ENCODE measurements at regions not wholly inside any gene's neighbourhood (a gene's known extent, or its start where the extent isn't known, plus 50 kb on each side); places are given as distances from the start of the nearest gene placed in this dataset.

- TF ChIP-seq, protein P1, sequence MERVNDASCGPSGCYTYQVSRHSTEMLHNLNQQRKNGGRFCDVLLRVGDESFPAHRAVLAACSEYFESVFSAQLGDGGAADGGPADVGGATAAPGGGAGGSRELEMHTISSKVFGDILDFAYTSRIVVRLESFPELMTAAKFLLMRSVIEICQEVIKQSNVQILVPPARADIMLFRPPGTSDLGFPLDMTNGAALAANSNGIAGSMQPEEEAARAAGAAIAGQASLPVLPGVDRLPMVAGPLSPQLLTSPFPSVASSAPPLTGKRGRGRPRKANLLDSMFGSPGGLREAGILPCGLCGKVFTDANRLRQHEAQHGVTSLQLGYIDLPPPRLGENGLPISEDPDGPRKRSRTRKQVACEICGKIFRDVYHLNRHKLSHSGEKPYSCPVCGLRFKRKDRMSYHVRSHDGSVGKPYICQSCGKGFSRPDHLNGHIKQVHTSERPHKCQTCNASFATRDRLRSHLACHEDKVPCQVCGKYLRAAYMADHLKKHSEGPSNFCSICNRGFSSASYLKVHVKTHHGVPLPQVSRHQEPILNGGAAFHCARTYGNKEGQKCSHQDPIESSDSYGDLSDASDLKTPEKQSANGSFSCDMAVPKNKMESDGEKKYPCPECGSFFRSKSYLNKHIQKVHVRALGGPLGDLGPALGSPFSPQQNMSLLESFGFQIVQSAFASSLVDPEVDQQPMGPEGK (CRISPR knock-in tag; IDR thresholded peaks at IDR 0.05; ENCODE audit: borderline replicate concordance), result no peak
These were observed 113.4 kb downstream of the RTP5 start (continued) for GRCh38 chr2:241982706-241983570.

DNA sequence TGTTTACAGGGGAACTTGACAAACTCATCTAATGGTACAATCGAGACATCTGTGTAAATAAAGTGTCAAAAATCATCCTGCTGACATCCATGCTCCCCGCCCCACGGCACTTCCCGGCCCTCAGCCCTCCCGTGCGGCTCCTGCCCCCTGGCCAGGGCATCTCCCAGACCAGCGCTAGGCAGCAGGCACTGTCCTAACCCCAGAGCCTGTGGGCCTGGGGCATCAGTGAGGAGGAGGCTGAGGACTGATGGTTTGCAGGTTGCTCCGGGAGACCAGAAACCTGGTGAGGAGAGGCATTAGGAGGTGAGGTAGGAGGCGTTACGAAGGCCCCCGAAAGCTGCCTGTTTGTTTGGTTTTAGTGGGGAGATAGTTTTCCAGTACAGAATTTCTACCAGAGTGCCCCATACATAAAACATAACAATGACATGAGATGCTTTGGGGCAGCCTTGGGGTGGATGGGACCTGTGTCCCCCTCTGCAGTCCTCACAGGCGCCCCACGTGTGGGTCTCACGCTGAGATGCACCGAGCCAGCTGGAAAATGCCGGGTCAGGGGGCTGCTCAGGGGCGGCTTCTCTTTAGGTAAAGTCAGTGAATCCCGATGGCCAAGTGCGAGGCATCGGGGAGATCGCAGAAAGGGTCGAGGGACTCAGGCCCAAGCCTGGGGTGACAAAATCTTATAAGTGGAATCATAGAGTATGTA, 114.2 kb downstream of the RTP5 start:
- ATAC-seq, result no peak
- no peak for TF ChIP-seq ZFP3 (CRISPR knock-in tag; IDR thresholded peaks at IDR 0.05)
- no peak for TF ChIP-seq BACH2 (CRISPR knock-in tag; IDR thresholded peaks at IDR 0.05; ENCODE audit: borderline replicate concordance)
- no peak for TF ChIP-seq CSRNP3 (CRISPR knock-in tag; IDR thresholded peaks at IDR 0.05)
- no peak for TF ChIP-seq TSHZ2 (CRISPR knock-in tag; IDR thresholded peaks at IDR 0.05)
- TF ChIP-seq RARB (CRISPR knock-in tag; IDR thresholded peaks at IDR 0.05), result no peak

DNA sequence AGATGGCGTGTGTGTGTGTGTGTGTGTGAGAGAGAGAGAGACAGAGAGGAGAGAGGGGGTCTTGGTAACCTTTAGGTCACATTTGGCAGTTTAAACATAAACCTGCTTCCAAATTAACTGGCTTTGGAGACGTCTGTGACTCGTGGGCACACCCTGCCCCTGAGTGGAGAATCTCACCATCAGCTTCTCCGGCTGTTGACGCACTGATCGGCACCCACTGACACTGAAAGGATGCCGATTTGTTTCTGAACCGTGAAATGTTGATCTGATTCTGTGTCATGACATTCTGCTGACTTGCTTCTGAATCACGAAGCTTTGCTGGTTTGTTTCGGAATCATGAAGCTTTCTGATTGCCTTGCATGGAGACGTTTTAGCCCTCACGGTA, 114.7 kb downstream of the RTP5 start:
- no peak for ATAC-seq
- no peak for TF ChIP-seq ZC3H10 (CRISPR knock-in tag; IDR thresholded peaks at IDR 0.05)
- TF ChIP-seq TSHZ2 (CRISPR knock-in tag; IDR thresholded peaks at IDR 0.05), result no peak
- TF ChIP-seq POU6F1 (CRISPR knock-in tag; IDR thresholded peaks at IDR 0.05; ENCODE audit: borderline replicate concordance, low read depth), result no peak
- no peak for TF ChIP-seq ZFP30 (CRISPR knock-in tag; IDR thresholded peaks at IDR 0.05)
- TF ChIP-seq CSDC2 (CRISPR knock-in tag; IDR thresholded peaks at IDR 0.05), result no peak
- TF ChIP-seq TCF4 (CRISPR knock-in tag; IDR thresholded peaks at IDR 0.05; ENCODE audit: borderline replicate concordance), result no peak
- TF ChIP-seq ISL1 (CRISPR knock-in tag; IDR thresholded peaks at IDR 0.05), result no peak
- no peak for TF ChIP-seq ZNF70 (CRISPR knock-in tag; IDR thresholded peaks at IDR 0.05)
- TF ChIP-seq BACH2 (CRISPR knock-in tag; IDR thresholded peaks at IDR 0.05; ENCODE audit: borderline replicate concordance), result no peak
- TF ChIP-seq ZNF565 (CRISPR knock-in tag; conservative IDR thresholded peaks at IDR 0.05; ENCODE audit: low read depth), result no peak

GRCh38 chr2:241984658-241985057, 115.1 kb downstream of the RTP5 start:
- no peak for ATAC-seq
- TF ChIP-seq CSRNP3 (CRISPR knock-in tag; IDR thresholded peaks at IDR 0.05), result no peak
- TF ChIP-seq ZFP3 (CRISPR knock-in tag; IDR thresholded peaks at IDR 0.05), result no peak
- no peak for TF ChIP-seq ZNF70 (CRISPR knock-in tag; IDR thresholded peaks at IDR 0.05)
- no peak for TF ChIP-seq GLIS3 (CRISPR knock-in tag; IDR thresholded peaks at IDR 0.05)
- TF ChIP-seq TCF4 (CRISPR knock-in tag; IDR thresholded peaks at IDR 0.05; ENCODE audit: borderline replicate concordance), result no peak
- TF ChIP-seq, protein P2, sequence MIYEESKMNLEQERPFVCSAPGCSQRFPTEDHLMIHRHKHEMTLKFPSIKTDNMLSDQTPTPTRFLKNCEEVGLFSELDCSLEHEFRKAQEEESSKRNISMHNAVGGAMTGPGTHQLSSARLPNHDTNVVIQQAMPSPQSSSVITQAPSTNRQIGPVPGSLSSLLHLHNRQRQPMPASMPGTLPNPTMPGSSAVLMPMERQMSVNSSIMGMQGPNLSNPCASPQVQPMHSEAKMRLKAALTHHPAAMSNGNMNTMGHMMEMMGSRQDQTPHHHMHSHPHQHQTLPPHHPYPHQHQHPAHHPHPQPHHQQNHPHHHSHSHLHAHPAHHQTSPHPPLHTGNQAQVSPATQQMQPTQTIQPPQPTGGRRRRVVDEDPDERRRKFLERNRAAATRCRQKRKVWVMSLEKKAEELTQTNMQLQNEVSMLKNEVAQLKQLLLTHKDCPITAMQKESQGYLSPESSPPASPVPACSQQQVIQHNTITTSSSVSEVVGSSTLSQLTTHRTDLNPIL (CRISPR knock-in tag; IDR thresholded peaks at IDR 0.05; ENCODE audit: low read depth), result no peak
- TF ChIP-seq SNAI2 (CRISPR knock-in tag; IDR thresholded peaks at IDR 0.05), result no peak
- no peak for TF ChIP-seq PPARA (CRISPR knock-in tag; IDR thresholded peaks at IDR 0.05; ENCODE audit: borderline replicate concordance)
- TF ChIP-seq OSR1 (CRISPR knock-in tag; IDR thresholded peaks at IDR 0.05), result no peak
- TF ChIP-seq CSDC2 (CRISPR knock-in tag; IDR thresholded peaks at IDR 0.05), result no peak
- TF ChIP-seq ESRRG (CRISPR knock-in tag; IDR thresholded peaks at IDR 0.05), result no peak
- TF ChIP-seq TOX (CRISPR knock-in tag; IDR thresholded peaks at IDR 0.05; ENCODE audit: borderline replicate concordance), result no peak
- TF ChIP-seq ZFP30 (CRISPR knock-in tag; IDR thresholded peaks at IDR 0.05), result no peak

Data from SK-N-SH treated with all-trans-retinoic acid at 6 μM for 48 hours (cell line).